HG03439 (cell line): ENCODE measurements at regions not wholly inside any gene's neighbourhood (a gene's known extent, or its start where the extent isn't known, plus 50 kb on each side); places are given as distances from the start of the nearest gene placed in this dataset.

Source experiments
- ATAC-seq: cut with Tn5 transposase; IDR thresholded peaks from one replicate; pipeline ENCODE4 v1.9.1; 2021; ENCODE audit warnings: mild to moderate bottlenecking, moderate library complexity; ENCODE audit not compliant: unreplicated experiment

DNA sequence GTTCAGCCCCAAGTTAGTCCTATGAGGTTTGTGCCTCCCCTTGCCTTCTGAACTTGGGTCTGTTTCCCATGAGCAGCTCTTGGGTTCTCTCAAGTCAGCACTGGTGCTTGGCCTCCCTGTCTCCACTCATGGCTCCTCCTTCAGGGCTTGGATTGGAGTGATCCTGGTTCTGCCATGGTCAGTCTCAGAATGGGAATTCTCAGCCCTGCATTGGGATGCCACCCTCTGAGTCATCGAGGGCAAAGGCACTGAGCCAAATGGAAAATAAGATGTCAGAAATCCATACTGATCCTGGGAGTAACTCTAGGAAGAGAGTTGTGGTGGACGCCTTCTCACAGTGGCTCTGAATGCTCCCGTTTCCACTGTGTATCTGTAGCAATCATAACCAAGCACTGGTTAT, 233.4 kb upstream of the HABP2 start:
- no peak for ATAC-seq

DNA sequence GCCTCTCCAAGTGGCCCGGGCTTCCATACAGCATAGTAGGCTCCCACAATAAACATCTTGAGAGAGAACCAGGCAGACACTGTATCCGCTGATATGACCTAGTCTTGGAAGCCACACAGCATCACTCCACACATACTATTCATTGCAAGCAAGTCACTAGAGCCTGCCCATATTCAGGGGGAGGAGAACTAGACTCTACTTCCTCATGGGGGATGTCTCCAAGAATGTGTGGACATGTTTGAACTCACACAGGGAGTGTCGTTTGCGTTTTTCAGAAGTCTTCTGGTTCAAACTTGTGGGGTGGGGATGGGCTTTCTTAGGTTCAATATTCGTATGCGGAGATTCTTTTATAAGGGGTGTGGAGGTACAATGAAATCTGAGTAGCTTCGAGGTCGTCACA, 232.6 kb upstream of the HABP2 start:
- ATAC-seq: no peak

GRCh38 chr10:113320987-113321386, 231.9 kb upstream of the HABP2 start:
- ATAC-seq: no peak

GRCh38 chr10:113322843-113323242, 230.0 kb upstream of the HABP2 start:
- ATAC-seq: no peak

GRCh38 chr10:113323985-113324384, 228.9 kb upstream of the HABP2 start:
- no peak for ATAC-seq

- peak; percentile 90 for ATAC-seq
Observed at GRCh38 chr10:113326160-113327111, 226.4 kb upstream of the HABP2 start.

GRCh38 chr10:113329121-113329596, 223.7 kb upstream of the HABP2 start:
- ATAC-seq: no peak

- ATAC-seq: no peak
Observed at GRCh38 chr10:113331961-113332360, 220.9 kb upstream of the HABP2 start.

- no peak for ATAC-seq
Observed at GRCh38 chr10:113333313-113333712, 219.5 kb upstream of the HABP2 start.

DNA sequence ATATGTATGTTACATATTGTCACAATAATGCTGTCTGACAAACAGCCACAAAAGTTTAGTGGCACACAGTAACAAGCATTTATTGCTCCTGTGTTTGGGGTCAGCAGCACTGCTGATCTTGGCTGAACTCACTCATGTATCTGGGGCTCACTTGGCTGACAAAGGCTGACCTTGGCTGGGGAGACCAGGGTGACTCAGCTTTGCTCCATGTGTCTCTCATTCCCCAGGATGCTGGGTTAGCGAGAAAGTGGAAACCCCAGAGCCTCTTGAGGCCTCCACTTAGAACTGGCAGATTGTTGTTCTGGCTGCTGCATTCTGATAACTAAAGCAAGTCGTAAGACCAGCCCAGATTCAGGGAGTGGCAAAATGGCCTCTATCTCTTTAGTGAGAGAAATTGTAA, 217.3 kb upstream of the HABP2 start:
- ATAC-seq: no peak

DNA sequence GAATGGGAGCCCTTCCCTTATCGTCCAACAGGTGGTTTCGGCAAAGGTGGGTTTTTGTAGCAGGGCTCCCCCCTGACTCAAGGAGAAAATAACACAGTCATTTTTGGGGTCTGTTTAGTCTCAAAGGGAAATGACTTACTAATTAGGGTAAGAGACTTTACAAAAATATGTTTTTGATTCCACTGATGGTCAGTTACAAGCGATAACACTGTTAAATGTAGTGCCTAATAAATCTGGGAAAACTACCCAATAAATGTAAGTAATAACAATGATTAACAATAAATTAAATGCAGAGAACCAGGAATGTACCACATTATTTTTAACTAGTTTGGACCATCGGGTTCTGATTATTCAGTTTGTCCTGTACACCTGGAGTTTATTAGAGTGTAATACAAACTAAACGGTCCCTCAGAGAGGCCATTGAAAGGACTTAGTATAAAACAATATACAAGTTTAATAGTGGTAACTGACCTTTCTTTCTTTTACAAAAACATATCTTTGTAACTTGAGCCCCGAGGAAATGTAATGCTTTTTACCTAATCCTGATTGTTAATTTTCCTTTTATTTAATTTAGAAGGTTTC, 216.2 kb upstream of the HABP2 start:
- ATAC-seq: no peak

- no peak for ATAC-seq
Observed at GRCh38 chr10:113337142-113337541, 215.7 kb upstream of the HABP2 start.

GRCh38 chr10:113339121-113339520, 213.7 kb upstream of the HABP2 start:
- ATAC-seq: no peak

DNA sequence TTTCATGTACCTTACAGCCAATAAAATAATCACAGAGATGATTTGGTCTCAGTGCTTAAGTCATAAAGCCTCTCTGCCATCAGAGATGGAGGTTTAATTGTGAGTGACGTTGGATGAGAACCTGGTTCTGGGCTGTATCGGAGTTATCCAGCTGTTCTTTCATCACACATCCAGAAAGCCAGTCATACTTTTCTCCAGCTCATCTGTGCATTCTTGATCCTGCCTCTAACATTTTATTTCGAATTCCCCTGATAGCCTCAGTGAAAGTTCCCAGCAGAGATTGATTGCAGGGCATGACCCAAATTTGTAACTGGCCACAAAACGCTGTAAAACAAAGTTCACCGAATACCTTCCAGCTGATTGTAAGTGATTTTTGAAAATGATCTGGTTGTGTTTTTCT, 212.6 kb upstream of the HABP2 start:
- no peak for ATAC-seq

DNA sequence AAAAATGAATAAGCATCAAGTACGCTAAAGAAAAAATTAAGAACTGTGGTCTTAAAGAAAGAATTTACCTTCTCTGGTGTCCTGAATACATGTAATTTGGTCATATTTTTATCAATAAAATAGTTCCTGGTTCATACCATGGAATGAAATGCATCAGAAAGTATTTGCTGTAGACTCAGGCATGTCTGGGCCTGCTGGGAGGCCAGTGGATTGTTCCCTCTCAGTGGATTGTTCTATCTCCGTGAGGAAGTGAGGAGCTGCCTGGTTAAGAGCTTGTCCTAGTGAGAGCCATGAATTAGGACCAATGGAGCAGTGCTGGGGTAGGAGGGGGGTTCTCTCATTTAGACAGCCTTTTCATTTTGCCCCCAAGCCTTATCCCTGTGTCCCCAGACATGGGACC, 211.7 kb upstream of the HABP2 start:
- ATAC-seq: no peak

DNA sequence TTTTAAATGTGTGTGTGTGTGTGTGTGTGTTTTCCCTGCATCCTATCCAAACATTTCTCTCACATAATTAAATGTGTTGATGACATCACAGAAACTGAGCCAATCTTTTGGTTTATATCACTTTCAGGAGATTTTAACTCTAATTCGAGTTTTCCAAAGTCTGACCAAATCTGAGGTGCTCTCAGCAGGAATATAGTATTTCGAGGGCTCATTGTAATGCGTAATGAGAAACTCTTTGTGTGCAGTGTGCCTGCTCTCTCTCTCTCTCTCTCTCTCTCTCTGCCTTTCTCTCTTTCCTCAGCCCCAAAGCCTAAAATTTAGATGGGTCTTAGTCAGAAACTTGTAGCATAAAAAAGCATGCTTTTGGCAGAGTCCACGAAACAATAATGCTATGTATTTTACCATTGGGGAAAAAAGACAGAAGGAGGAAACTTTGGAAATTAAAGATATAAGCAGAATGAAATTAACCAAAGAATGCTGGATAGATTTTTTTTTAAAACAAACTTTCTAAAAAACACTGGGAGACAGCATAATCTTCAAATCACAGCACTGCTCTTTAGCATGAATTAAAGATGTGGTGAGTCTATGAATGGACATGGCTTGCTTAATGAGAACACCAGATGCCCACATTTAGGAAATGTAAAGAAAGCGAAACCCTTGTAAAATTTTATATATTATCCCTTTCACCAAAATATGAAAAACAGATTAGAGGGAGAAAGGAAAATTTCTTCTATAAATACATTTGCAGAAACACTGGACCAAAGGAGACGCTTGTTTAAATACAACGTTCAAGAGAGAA, 206.8 kb upstream of the HABP2 start:
- no peak for ATAC-seq

DNA sequence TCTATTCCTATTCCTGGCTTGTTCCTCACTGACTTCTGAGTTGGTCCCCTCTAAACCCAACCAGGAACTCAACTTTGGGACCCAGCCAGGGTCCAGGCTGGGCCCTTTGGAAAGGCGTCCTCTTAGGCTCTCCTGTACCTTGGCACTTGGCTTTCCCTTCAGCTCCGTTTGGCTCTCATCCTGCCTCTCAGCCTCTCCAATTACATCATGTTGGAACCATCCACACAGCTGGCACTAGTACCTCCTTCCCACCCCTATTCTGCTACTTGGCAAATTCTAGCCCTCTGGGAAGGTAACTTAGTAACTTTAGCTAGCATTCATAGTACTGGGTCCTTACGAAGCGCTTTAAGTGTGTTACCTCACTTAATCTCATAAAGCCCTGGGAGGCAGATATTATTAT, 205.3 kb upstream of the HABP2 start:
- no peak for ATAC-seq

- ATAC-seq: no peak
Observed at GRCh38 chr10:113348694-113349093, 204.2 kb upstream of the HABP2 start.

DNA sequence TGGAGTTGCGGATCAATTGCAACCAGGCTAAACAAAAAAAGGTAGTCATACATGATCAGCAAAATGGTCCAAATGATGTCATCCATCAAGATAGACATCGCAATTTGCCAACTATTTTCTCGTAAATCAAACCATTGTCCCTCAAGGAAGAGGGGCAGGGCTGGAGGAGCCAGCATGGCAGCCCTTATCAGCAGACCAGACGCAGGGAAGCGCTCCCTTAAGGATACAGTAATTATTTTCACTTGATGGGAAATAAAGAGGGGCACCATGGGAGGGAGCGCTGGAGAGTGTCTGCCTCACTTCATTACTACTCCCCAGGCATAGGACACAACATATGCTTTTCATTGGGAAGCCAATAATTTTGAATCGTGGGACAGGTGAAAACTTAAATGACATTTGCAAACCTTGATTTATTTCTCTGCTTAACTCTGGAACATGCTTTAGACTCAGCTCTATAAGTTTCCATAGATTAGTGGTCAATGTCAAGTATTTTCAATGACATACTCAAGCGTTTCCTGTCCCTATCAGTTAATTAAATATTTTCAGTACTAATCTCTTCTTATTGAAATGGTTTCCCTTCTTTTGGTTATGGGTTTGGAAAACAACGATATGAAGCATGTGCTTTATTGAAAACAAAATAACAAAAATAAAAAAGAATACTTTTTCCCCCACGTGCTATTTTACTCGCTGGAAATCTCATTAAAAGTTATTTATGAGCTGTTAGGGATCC, 202.4 kb upstream of the HABP2 start:
- no peak for ATAC-seq

- no peak for ATAC-seq
Observed at GRCh38 chr10:113354711-113355110, 198.1 kb upstream of the HABP2 start.
